Stimulated activated CD4-positive, alpha-beta T cell treated with anti-CD3 and anti-CD28 coated beads, Interleukin-15, amount 100 ng/mL, for 48 hours (primary cell): ENCODE measurements at regions not wholly inside any gene's neighbourhood (a gene's known extent, or its start where the extent isn't known, plus 50 kb on each side); places are given as distances from the start of the nearest gene placed in this dataset.

ENCODE experiments used
- DNase-seq, 2 donors: peaks; one replicate each; pipeline ENCODE4 v3.0.0-alpha.2; 2020; ENCODE audit warnings: low read depth in 2 of 2

DNA sequence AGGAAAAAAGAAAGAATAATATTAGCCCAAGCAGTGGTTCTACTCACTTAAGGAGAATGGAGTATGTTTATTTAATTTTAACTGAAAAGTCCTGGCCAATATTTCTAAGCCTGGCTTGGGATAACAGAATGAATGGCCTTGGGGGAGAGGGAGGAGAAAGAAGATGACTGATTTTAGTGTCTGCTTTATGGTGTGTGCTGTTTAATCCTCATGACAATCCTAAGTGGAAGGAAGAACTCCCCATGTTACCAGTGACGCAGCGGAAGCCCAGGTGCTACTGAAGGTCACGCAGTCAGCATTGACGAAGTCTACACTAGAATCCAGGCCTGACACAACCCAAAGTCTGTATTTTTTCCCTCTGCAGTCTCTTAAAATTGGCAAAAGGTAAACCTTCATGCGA lies 50.5 kb downstream of the PALM2AKAP2 start:
- no peak for DNase-seq

DNA sequence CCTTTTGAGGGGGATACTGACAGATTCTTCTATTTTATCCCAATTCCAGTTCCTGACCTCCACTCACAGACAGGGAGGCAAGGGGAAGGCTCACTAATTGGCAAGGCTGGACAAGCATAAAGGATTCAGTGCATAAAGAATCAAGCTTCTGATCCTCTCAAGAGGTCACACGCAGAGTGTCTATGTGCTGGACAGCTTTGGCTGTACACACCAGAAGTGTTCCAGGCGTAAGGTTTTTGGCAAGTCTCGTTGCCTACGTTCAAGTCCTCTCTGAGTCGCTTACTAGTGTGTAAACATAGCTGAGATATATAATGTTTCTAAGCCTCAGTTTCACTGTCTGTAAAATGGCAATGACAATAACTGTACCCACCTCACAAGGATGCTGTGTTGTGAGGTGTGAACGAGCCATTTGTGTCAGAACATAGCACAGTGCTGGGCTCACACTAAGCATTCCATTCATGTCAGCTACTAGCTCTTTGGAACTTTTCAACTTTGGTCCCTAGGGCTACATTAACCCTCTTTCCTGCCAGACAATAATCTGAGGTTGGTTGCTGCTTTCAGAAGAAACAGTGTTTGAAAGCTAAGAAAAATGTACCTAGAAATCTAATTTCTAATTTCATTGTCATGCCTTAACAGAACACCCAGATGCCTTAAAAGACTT lies 52.1 kb downstream of the PALM2AKAP2 start:
- no peak for DNase-seq

DNA sequence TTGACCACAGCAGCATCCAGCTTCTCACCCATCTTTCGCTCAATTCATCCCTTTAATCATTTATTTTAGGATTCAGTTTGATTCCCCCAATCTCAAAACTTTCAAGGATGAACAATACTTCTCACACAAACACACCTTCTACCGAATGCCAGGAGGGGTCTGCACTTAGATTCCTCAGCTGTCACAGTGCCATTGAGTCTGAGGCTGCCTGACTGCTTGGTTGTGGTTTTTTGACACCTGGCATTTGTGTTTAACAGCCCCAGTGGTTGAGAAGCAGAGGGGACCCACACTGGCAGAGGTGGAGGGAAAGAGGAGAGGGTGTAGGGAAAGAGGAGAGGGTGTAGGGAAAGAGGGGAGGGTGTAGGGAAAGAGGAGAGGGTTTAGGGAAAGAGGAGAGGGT lies 54.9 kb downstream of the PALM2AKAP2 start:
- DNase-seq: no peak

DNA sequence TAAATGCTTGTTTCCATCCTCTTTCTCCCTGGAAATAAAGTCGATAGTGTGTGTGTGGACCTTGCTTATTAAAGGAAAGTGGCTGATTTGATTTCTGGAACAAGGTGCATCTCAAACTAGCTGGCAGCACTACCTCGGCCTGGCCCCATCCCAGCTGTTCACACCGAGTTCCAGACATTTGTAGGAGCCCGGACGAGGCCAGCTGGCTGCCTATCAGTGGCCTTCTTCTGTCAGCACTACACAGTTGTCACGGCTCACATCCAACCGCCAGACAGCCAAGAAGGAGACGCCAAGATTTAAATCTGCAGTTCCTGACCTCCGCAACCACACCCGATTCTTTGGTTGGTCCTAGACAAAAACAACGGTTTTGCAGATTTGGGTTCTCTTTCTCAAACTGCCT lies 63.6 kb downstream of the PALM2AKAP2 start:
- DNase-seq: no peak

DNA sequence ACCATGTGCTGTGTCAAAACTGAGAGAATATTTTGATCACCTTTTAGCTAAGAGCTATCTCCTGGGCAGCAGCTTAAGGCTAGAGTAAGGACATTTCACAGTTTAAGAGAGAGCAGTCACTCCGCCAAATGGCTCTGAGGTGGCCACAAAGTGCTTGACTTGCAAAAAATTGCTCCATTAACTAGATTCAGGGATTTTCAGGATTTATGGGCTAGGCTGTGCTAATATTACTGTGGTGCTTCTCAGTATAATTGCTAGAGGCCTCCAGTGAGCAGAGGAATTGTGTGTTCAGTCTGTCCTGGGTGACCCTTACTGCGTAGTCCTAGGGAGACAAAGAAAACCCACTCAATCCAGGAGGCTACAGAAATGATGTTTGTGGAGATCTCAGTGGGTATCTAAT lies 65.2 kb downstream of the PALM2AKAP2 start:
- DNase-seq: no peak

DNA sequence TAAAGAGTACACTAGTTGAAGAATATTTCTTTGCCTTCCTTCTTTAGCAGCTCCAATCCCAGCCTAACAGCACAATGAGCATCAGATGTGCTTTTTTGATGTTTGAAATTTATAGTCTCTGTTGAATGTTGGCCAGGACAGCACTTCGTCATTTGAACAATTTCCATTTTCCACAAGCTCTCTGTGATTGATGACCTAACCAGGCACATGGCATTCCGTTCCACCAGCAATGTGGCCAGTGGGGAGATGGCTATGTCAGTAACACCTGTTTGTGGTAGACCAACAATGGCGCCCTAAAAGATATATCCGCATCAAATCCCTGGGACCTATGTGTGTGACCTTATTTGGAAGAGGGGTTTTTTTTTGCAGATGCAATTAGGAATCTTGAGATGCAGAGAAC lies 66.8 kb downstream of the PALM2AKAP2 start:
- DNase-seq: no peak

DNA sequence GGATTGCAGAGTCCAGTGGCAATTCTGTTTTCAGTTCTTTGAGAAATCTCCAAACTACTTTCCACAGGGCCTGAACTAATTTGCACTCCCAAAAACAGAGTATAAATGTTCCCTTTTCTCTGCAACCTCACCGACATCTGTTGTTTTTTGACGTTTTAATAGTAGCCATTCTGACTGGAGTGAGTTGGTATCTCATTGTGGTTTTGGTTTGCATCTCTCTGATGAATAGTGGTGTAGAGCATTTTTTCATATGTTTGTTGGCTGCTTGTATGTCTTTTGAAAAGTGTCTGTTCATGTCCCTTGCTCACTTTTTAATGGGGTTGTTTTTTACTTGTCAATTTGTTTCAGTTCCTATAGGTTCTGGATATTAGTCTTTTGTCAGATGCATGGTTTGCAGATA lies 72.6 kb downstream of the PALM2AKAP2 start:
- no peak for DNase-seq

DNA sequence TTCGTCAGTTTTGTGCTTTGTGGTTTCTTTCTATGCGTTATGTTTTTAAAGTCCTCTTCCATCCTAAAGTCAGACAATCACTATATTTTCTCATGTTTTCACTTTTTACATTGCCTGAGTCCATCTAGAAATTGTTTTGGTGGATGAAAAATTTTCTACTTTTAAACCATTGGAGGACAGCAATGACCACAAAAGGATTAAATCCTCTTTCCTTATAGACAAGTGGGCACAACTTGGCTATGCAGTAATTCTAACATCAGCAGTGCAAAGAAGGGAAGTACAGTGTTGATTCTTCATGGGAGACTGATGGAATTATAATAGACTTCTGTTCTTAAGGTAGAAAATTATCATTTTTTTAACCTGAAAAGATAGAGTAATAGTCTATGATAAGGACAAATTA lies 75.5 kb downstream of the PALM2AKAP2 start:
- no peak for DNase-seq

DNA sequence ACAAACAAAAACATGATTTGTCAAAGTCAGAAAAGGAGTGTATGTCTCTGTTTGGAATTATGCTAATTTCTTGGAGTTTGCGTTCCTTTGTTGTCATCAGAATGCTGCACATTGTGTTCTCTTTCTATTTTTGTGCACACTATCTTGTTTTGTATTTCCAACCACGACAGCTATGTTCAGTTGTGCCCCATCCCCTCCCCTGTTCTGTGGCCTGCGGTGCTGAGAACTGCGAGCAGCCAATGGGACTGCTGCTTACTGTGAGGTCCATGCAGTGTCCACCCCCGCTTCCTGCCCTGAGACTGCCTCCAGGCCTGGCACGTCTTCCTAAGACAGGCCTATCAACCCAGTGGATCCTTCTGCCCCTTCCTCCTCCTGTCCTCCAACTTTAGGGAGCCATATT lies 76.8 kb downstream of the PALM2AKAP2 start:
- no peak for DNase-seq

DNA sequence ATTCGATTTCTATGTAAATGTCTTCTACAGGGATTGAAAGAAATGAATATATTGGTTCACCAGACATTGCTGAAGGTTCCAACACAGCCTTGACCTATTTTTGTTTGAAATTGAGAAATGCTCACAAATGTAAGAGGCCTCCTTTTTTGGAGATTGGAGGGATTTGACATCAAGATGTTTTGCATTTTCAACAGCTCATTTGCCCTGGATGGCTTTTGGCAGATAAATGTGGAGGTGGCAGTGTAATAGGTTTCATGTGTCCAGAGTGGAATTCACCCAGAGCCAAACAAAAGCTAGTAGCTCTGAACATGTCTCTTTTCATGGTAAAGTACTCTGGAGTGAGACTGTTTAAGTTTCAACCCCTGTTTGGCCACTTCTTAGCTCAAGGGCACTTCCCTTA lies 77.3 kb downstream of the PALM2AKAP2 start:
- no peak for DNase-seq

DNA sequence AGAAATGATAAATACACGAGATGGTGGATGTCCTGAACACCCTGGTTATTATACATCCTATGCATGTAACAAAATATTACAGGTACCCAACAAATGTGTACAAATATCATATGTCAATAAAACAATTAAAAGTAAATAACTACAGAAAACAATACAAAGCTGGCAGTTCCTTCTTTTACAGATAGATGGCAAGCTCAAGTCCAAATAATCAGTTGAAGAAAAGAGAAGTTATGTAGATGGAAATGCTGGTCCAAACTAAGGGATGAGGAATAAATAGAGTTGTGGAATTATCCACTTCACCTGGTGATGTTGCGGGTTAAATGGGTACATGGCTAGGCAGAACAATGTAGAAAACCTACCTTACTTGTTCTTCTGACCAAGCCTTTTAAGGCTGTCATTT lies 79.4 kb downstream of the PALM2AKAP2 start:
- DNase-seq: no peak

DNA sequence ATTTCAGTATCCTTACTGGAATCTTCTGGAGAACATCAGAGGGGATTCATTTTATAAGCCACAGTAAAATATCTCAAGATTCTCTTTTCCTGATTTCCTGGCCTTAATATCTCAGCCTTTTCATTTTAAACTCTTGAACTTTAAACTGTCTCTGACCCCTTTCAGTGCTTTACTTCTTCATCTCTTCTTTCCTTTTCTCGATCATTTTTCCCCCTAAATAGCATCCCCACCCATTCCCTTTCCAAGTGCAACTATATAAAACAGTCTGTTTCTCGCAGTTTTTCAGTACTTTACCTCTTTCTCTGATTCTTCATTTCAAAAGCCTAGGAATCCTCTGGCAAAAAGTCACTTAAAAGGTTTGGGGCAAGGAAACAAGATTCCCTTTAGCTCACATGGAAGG lies 80.5 kb downstream of the PALM2AKAP2 start:
- DNase-seq: no peak

DNA sequence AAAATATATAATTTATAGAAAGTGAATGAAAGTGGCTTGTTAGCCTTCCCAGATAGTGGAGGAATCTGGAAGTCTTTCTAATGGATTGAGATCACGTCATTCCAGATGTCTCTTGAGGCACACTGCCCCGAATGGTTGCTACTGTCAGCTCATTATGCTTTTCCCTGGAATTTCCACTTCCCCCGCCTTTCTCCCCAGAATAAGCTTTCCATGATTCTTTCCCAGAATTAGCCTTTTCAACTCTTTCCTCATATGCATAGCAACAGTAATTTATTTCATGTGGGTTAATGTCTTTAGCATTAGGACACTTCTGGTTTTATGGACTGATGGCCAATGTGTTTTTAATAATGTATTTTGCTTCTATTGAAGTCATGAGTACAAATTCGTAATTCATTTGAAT lies 81.5 kb downstream of the PALM2AKAP2 start:
- DNase-seq: no peak

DNA sequence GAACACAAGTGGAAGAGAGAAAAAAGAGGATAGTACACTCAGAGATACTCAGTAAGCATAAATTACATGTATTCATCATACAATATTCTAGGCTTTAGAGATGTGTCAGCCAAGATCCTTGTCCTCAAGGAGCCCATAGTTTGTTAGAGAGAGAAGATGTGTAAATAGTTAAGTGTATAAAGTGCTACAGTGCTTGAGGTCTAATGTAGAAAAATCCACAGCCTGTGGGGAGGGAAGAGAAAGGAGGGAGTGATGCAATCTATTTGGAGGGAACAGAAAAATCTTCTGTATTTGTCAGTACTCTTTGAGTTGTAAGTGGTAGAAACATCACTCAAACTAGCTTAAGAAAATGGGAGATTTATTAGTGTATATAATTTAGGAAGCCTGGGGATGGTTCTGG lies 81.9 kb downstream of the PALM2AKAP2 start:
- DNase-seq: no peak

DNA sequence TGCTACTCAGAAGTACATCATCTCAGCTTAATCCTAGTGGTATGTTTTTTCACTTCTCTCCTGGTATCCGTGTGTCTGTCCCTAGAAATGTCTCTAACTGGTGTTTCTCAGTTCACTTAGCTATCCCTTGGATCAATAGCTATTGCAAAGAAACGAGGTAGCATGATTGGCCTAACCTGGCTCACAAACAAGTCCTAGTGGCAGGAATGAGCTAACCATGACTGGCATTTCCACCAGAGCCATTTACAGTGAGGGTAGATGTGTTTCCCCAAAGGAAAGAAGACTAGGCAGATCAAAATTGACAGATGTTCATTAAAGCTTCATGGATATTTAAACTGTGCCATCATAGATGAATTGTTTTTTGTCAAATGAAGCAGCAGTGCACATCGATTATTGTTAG lies 82.5 kb downstream of the PALM2AKAP2 start:
- no peak for DNase-seq

DNA sequence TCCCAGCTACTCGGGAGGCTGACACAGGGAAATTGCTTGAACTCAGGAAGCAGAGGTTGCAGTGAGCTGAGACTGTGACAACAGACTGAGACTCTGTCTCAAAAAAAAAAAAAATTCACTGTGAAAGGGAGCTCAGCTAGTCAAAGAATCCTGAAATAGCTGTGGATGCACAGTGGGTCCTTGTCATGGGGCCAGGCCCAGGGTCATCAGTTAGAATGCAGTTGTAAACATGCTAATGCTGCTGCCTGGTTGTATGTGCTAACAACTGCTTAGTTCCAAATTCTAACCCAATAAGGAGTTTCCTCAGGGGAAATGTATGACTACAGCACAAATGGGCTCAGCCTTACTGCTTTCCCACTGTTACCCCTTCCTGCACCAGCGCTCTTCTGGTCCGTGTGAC lies 84.0 kb downstream of the PALM2AKAP2 start:
- DNase-seq: no peak

DNA sequence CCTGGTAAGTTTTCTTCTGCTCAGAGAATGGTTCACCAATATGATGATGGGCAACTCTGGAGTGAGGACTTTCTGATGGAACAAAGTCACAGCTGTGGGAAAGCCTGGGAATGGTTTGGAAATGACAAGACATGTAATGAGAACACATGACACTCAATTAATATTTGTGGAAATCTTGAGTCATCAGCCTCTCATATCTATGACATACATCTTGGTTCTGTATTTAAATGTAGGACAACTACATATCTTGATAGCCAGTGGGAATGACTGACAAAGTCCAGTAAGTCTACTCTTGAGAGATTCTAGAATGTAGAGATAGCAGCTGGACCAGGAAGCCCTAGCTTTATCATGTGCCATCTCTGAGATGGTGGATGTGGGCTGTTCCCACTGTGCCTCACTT lies 85.5 kb downstream of the PALM2AKAP2 start:
- no peak for DNase-seq

DNA sequence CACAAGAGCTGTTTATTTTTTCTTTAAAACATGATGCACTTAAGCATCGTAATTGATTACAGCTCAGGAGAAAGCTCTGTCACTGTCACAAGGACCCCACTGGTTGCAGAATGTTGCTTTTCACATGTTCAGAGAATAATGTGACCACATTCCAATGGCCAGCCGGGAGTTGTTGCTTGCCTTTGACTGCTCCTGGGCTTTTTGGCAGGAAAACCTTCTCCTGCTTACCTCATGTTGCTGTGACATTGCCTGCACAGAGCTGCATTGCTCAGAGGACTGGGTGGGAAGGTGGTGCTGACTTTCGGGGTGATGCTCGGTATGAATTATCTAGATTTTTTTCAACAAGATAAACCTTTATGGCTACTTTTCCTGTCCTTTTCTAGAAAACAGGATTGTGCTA lies 88.2 kb downstream of the PALM2AKAP2 start:
- DNase-seq: no peak

DNA sequence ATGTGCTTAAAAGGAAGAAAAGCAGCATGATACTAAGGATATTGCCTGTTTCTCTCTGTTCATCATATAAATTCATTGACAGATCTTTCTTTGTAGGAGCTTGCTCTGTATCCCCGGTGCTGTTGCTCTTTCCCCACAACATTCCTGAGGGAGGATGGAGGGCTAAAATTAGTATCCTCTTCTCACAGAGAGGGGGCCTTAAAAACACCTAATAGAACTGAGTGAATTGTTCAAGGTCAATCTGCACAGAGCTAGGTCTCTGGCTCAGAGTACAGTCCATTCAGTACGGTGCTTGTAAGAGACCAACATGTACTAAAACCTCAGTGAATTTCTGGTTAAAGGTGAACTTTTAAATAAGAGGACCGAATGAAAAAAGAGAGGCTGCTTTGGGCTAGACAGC lies 88.7 kb downstream of the PALM2AKAP2 start:
- DNase-seq: no peak

DNA sequence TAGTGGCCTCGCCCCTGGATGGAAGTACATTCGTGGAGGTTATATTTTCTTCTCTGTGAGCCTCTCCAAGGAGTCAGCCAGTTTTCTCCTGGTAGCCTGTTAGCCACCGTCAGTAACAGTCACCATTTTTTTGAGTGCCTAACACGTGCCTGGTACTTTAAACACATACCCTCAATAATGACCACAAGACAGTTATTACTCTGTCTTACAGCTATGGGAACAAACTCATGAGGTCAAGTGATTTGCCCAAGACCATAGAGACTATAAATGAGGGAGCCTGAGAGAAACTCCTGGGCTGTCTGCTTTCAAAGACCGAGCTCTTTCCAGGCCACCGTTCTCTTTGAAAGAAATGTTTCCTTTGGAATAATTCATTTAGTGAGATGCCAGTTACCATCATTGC lies 90.4 kb downstream of the PALM2AKAP2 start:
- DNase-seq: no peak

DNA sequence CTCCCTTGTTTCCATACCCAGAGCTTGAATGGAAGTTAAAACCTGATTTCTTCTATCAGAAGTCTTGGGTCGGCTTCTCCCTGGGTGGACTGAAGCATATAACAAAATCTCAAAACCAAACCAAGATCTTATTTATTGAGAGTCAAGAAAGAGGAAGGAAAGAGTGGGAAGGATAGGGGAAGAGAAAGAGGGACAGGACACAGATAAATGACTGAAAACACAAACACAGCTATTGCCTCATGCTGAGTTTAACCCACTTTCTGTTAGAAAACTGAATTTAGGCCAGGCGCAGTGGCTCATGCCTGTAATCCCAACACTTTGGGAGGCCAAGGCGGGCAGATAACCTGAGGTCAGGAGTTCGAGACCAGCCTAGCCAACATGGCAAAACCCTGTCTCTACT lies 92.9 kb downstream of the PALM2AKAP2 start:
- DNase-seq: no peak

DNA sequence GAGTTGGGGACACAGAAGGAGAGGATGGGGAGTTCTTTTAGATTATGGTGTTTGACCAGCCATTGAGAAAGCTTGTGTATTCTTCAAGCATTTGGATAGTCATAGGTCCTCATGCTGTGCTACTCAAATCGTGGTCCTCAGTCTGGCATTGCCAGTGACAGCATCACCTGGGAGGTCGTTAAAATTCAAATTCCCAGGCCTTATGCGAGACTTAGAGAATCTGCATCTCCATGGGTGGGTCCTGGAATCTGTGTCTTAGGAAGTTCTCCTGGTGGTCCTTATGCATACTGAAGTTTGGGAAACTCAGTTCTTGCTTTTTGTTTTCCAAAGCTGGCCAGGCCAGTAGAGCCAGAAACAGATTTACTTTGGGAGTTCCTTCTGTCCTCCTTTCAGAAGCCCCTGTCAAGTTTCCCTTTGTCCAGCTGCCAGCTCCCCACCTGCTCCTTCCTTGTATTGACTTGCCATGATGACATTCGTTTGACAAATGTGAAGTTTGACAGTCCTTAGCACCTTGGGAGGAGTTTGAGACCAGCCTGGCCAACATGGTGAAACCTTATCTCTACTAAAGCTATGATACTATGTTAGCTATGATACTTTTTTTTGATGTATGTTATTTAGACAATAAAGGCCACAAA lies 95.6 kb downstream of the PALM2AKAP2 start:
- DNase-seq: no peak

DNA sequence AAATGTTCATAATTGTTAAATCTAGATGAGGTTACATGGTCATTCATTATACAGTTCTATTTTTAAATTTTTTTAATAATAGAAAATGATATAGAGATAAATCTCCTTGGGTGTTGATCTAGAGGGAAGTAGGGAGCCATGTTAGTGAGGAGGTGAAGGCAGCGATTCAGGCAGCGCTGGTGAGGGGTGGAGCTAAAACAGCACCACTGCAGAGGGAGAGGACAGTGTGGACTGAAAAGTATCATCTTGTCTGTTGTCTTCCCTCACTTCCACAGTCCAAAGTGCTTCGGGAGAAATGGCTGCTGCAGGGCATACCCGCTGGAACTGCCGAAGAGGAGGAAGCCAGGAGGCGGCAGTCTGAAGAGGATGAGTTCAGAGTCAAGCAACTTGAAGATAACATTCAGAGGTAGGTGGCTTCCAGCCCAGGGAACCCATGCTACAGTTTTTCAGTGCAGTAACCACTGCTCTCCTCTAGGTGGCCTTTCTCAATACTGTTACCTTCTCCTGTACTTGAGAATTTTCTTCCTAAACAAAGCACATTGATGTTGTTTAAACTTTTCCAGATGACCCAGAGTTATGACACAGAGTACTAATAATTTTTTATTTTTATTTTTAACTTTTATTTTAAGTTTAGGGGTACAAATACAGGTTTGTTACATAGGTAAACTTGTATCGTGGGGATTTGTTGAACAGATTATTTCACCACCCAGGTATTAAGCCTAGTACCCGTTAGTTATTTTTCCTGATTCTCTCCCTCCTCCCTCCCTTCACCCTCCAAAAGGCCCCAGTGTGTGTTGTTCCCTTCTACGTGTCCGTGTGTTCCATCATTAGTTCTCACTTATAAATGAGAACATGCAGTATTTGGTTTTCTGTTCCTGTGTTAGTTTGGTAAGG lies 100.5 kb downstream of the PALM2AKAP2 start:
- DNase-seq: no peak
